ENCODE measurements at regions not wholly inside any gene's neighbourhood (a gene's known extent, or its start where the extent isn't known, plus 50 kb on each side); places are given as distances from the start of the nearest gene placed in this dataset.

GRCh38 chr1:72466376-72466775 is 184.0 kb upstream of the NEGR1 start:
- no peaks in the 10 kb centered on the region for H3K36me3 ChIP-seq
- ATAC-seq, result no peak
- H3K27me3 ChIP-seq, result no peaks in the 10 kb centered on the region
- DNase-seq, result no peak
- TF ChIP-seq, protein P1, sequence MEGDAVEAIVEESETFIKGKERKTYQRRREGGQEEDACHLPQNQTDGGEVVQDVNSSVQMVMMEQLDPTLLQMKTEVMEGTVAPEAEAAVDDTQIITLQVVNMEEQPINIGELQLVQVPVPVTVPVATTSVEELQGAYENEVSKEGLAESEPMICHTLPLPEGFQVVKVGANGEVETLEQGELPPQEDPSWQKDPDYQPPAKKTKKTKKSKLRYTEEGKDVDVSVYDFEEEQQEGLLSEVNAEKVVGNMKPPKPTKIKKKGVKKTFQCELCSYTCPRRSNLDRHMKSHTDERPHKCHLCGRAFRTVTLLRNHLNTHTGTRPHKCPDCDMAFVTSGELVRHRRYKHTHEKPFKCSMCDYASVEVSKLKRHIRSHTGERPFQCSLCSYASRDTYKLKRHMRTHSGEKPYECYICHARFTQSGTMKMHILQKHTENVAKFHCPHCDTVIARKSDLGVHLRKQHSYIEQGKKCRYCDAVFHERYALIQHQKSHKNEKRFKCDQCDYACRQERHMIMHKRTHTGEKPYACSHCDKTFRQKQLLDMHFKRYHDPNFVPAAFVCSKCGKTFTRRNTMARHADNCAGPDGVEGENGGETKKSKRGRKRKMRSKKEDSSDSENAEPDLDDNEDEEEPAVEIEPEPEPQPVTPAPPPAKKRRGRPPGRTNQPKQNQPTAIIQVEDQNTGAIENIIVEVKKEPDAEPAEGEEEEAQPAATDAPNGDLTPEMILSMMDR (IDR thresholded peaks at IDR 0.05), result no peak
- no peak overlapping the region for H3K4me3 ChIP-seq
- WGBS, 2 donors, result 43 to 53% methylated on average over 1 of the region's 1 CpG
- FAIRE-seq, result no peak
- H3K9me3 ChIP-seq, result no peaks in the 10 kb centered on the region
- H3K27ac ChIP-seq, result no peak overlapping the region
- no peaks in the 10 kb centered on the region for H3K4me1 ChIP-seq
- intact Hi-C loops (cut with DNase I), result no loop called here

- Histone ChIP-seq H3K27ac (no peak overlapping the region), H3K4me3 (no peak overlapping the region), H3K36me3 (no peaks in the 10 kb centered on the region), H3K9me3 (no peaks in the 10 kb centered on the region), H3K27me3 (no peaks in the 10 kb centered on the region), H3K4me1 (no peaks in the 10 kb centered on the region)
- no peak for DNase-seq
- FAIRE-seq, result no peak
- WGBS, 2 donors, result 61 to 75% methylated on average over 3 of the region's 3 CpGs
- TF ChIP-seq, protein P1 (IDR thresholded peaks at IDR 0.05), result no peak
- no peak for ATAC-seq
- intact Hi-C loops (cut with DNase I), result no loop called here
These were observed 180.0 kb upstream of the NEGR1 start for GRCh38 chr1:72462186-72462905.

- DNase-seq (no peak), FAIRE-seq (no peak), ATAC-seq (no peak)
- no peaks in the 10 kb centered on the region for H3K4me1 ChIP-seq
- intact Hi-C loops (cut with DNase I), result no loop called here
- H3K36me3 ChIP-seq, result no peaks in the 10 kb centered on the region
- no peak overlapping the region for H3K27ac ChIP-seq
- TF ChIP-seq, protein P1 (IDR thresholded peaks at IDR 0.05), result no peak
- no peaks in the 10 kb centered on the region for H3K27me3 ChIP-seq
- no peaks in the 10 kb centered on the region for H3K9me3 ChIP-seq
- H3K4me3 ChIP-seq, result no peak overlapping the region
- 48 to 60% methylated on average over 3 of the region's 3 CpGs for WGBS, 2 donors
These were observed 159.9 kb upstream of the NEGR1 start for GRCh38 chr1:72442262-72442661.

GRCh38 chr1:72439036-72439435 is 156.7 kb upstream of the NEGR1 start:
- Histone ChIP-seq H3K9me3 (no peaks in the 10 kb centered on the region), H3K4me3 (no peak overlapping the region), H3K4me1 (no peaks in the 10 kb centered on the region), H3K27me3 (no peaks in the 10 kb centered on the region), H3K27ac (no peak overlapping the region), H3K36me3 (no peaks in the 10 kb centered on the region)
- intact Hi-C loops (cut with DNase I), result no loop called here
- WGBS, 2 donors, result 75 to 87% methylated on average over 1 of the region's 1 CpG
- ATAC-seq (no peak), FAIRE-seq (no peak), DNase-seq (no peak)
- TF ChIP-seq, protein P1 (IDR thresholded peaks at IDR 0.05), result no peak

DNA sequence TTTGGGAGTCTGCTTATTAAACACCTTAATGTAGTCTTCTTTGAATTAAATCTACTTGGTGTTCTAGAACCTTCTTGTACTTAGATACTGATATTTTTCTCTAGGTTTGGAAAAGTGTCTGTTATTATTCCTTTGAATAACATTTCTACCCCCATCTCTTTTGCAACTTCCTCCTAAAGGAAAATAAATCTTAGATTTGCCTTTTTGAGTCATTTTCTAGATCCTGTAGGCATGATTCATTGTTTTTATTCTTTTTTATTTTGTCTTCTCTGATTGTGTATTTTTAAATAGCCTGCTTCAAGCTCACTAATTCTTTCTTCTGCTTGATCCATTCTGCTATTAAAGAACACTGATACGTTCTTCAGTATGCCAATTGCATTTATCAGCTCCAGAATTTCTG is 155.9 kb upstream of the NEGR1 start:
- Histone ChIP-seq H3K36me3 (no peaks in the 10 kb centered on the region), H3K27me3 (no peaks in the 10 kb centered on the region), H3K4me3 (no peak overlapping the region), H3K27ac (no peak overlapping the region), H3K4me1 (no peaks in the 10 kb centered on the region), H3K9me3 (no peaks in the 10 kb centered on the region)
- TF ChIP-seq, protein P1 (IDR thresholded peaks at IDR 0.05), result no peak
- intact Hi-C loops (cut with DNase I), result no loop called here
- no peak for DNase-seq
- FAIRE-seq, result no peak
- 32 to 51% methylated on average over 1 of the region's 1 CpG for WGBS, 2 donors
- no peak for ATAC-seq

All from pancreas (tissue), 10 donors.